ENCODE measurements at regions not wholly inside any gene's neighbourhood (a gene's known extent, or its start where the extent isn't known, plus 50 kb on each side); places are given as distances from the start of the nearest gene placed in this dataset.
"Not testable (repeated sequence)": the region's sequence is repeated elsewhere in the genome, so short reads cannot be mapped to it uniquely, and the experiment has no call there.

GRCh38 chr1:61579802-61580201 is 145.1 kb downstream of the TM2D1 start:
- DNase-seq, result no peak

GRCh38 chr1:61572046-61572445 is 152.9 kb downstream of the TM2D1 start:
- DNase-seq, result no peak

GRCh38 chr1:61570191-61570590 is 154.8 kb downstream of the TM2D1 start:
- no peak for DNase-seq

GRCh38 chr1:61569303-61569621 is 155.7 kb downstream of the TM2D1 start:
- DNase-seq, result no peak

GRCh38 chr1:61568460-61569302 is 156.3 kb downstream of the TM2D1 start:
- DNase-seq, result no peak

- no peak for DNase-seq
Measured at GRCh38 chr1:61566177-61566576, 158.8 kb downstream of the TM2D1 start.

GRCh38 chr1:61563611-61564010 is 161.3 kb downstream of the TM2D1 start:
- DNase-seq, result no peak

- DNase-seq, result no peak
Measured at GRCh38 chr1:61561666-61562065, 163.3 kb downstream of the TM2D1 start.

GRCh38 chr1:61560385-61560784 is 164.6 kb downstream of the TM2D1 start:
- no peak for DNase-seq

GRCh38 chr1:61556631-61557030 is 168.3 kb downstream of the TM2D1 start:
- DNase-seq, result no peak

GRCh38 chr1:61552630-61553305 is 172.2 kb downstream of the TM2D1 start:
- DNase-seq, result no peak

- DNase-seq, result not testable (repeated sequence)
Measured at GRCh38 chr1:61547302-61547701, 177.6 kb downstream of the TM2D1 start.

GRCh38 chr1:61544870-61545269 is 180.1 kb downstream of the TM2D1 start:
- DNase-seq, result not testable (repeated sequence)

GRCh38 chr1:61543498-61543897 is 181.4 kb downstream of the TM2D1 start:
- DNase-seq, result not testable (repeated sequence)

GRCh38 chr1:61539720-61540462 is 185.1 kb downstream of the TM2D1 start:
- DNase-seq, result no peak

GRCh38 chr1:61538228-61538627 is 186.7 kb downstream of the TM2D1 start:
- no peak for DNase-seq

GRCh38 chr1:61536174-61537108 is 188.5 kb downstream of the TM2D1 start:
- no peak for DNase-seq

GRCh38 chr1:61534847-61535246 is 190.1 kb downstream of the TM2D1 start:
- no peak for DNase-seq

GRCh38 chr1:61533546-61533945 is 191.4 kb downstream of the TM2D1 start:
- no peak for DNase-seq

GRCh38 chr1:61531716-61532115 is 193.2 kb downstream of the TM2D1 start:
- DNase-seq, result no peak

GRCh38 chr1:61523893-61524605 is 200.9 kb downstream of the TM2D1 start:
- no peak for DNase-seq

- DNase-seq, result no peak
Measured at GRCh38 chr1:61523229-61523628, 201.7 kb downstream of the TM2D1 start.
